ENCODE measurements at regions not wholly inside any gene's neighbourhood (a gene's known extent, or its start where the extent isn't known, plus 50 kb on each side); places are given as distances from the start of the nearest gene placed in this dataset.

DNA sequence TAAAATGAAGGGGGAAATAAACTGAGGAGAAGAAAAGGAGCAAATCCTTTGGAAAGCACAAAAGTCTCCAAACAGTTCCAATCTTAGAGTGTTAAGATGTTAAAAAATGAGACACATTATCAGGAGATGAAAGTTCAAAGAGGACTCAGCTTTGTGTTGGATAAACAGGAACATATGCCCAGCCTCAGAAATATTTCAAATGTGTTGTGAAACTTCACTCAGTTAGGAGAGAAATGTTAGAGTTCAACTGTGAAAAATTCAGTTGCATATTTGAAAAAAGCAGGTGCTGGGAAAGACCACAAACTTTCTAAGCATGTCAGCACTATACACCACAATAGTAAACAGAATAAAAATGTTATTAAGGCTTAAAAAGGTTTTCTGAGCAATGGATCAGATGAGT, 136.8 kb upstream of the PRKD1 start (continued):
- TF ChIP-seq, protein P1, sequence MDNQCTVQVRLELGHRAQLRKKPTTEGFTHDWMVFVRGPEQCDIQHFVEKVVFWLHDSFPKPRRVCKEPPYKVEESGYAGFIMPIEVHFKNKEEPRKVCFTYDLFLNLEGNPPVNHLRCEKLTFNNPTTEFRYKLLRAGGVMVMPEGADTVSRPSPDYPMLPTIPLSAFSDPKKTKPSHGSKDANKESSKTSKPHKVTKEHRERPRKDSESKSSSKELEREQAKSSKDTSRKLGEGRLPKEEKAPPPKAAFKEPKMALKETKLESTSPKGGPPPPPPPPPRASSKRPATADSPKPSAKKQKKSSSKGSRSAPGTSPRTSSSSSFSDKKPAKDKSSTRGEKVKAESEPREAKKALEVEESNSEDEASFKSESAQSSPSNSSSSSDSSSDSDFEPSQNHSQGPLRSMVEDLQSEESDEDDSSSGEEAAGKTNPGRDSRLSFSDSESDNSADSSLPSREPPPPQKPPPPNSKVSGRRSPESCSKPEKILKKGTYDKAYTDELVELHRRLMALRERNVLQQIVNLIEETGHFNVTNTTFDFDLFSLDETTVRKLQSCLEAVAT (IDR thresholded peaks at IDR 0.05), result no peak
- TF ChIP-seq, protein P2, sequence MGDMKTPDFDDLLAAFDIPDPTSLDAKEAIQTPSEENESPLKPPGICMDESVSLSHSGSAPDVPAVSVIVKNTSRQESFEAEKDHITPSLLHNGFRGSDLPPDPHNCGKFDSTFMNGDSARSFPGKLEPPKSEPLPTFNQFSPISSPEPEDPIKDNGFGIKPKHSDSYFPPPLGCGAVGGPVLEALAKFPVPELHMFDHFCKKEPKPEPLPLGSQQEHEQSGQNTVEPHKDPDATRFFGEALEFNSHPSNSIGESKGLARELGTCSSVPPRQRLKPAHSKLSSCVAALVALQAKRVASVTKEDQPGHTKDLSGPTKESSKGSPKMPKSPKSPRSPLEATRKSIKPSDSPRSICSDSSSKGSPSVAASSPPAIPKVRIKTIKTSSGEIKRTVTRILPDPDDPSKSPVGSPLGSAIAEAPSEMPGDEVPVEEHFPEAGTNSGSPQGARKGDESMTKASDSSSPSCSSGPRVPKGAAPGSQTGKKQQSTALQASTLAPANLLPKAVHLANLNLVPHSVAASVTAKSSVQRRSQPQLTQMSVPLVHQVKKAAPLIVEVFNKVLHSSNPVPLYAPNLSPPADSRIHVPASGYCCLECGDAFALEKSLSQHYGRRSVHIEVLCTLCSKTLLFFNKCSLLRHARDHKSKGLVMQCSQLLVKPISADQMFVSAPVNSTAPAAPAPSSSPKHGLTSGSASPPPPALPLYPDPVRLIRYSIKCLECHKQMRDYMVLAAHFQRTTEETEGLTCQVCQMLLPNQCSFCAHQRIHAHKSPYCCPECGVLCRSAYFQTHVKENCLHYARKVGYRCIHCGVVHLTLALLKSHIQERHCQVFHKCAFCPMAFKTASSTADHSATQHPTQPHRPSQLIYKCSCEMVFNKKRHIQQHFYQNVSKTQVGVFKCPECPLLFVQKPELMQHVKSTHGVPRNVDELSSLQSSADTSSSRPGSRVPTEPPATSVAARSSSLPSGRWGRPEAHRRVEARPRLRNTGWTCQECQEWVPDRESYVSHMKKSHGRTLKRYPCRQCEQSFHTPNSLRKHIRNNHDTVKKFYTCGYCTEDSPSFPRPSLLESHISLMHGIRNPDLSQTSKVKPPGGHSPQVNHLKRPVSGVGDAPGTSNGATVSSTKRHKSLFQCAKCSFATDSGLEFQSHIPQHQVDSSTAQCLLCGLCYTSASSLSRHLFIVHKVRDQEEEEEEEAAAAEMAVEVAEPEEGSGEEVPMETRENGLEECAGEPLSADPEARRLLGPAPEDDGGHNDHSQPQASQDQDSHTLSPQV (IDR thresholded peaks at IDR 0.05), result no peak
- no peak for TF ChIP-seq STAT1 (conservative IDR thresholded peaks at IDR 0.05)
- no peak for TF ChIP-seq RBBP5 (conservative IDR thresholded peaks at IDR 0.05)
- no peak for TF ChIP-seq ZZZ3 (IDR thresholded peaks at IDR 0.05; ENCODE audit: control insufficient read depth, insufficient read length, low read depth)
- no peak for TF ChIP-seq EZH2 (IDR thresholded peaks at IDR 0.05; ENCODE audit: borderline replicate concordance, control insufficient read depth, low read depth, low read length)
- TF ChIP-seq SMAD1 (IDR thresholded peaks at IDR 0.05; ENCODE audit: low read depth, partially characterized antibody), result no peak
- no peak for TF ChIP-seq CHD2 (IDR thresholded peaks at IDR 0.05; ENCODE audit: borderline replicate concordance, low read depth, low read length)

DNA sequence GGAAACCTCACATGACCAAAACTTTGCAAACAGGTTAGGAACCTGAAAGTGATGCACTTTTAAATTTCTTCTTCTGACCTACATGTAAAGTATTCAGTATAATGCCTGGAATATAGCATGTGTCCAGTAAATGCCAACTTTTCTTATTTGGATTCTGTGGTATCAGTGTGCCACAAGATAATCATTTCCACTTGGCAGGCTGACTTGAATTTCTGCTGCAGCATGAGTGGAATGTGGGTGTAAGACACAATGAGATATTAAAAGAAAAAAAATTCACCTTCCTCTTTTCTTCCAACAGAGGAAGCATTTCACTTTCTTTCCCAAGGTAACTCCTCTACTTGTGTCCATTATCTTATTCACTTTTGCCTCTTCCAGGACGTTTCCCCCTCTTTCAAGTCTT, 141.9 kb upstream of the PRKD1 start:
- no peak overlapping the region for H3K9ac ChIP-seq (ENCODE audit: control insufficient read depth, insufficient read depth, low read length)
- WGBS (ENCODE audit: insufficient coverage, insufficient replicate concordance, low lambda C conversion rate, missing lambda C conversion rate), result 5% methylated on average over 1 of the region's 1 CpG
- no peaks in the 10 kb centered on the region for H3K4me1 ChIP-seq (ENCODE audit: control insufficient read depth, insufficient read depth, low read length)
- H3K79me2 ChIP-seq (ENCODE audit: control insufficient read depth, insufficient read depth, low read length), result no peaks in the 10 kb centered on the region
- H2AFZ ChIP-seq (ENCODE audit: control insufficient read depth, low read depth, low read length), result no peak overlapping the region
- no peaks in the 10 kb centered on the region for H3K27me3 ChIP-seq (replicated peaks in 1 of 2; ENCODE audit: control insufficient read depth in 2 of 2, insufficient read depth in 2 of 2, low read length in 1 of 2)
- ChIA-PET SMC1A (ENCODE audit: uncharacterized antibody, unreplicated experiment) (no interaction called here), CTCF (no interaction called here), POLR2A (no interaction called here), RAD21 (ENCODE audit: unreplicated experiment) (no interaction called here)
- intact Hi-C loops (cut with micrococcal nuclease; ENCODE audit: unreplicated experiment) (no loop called here), in situ Hi-C loops (cut with MboI) (no loop called here)
- H3K4me3 ChIP-seq, result no peak overlapping the region
- H3K9me3 ChIP-seq (replicated peaks; ENCODE audit: control insufficient read depth, insufficient read depth, low read length), result no peaks in the 10 kb centered on the region; the same call in 2 of the 3 replicates
- ATAC-seq, result no peak
- H3K36me3 ChIP-seq (ENCODE audit: control insufficient read depth in 2 of 2, insufficient read depth in 2 of 2, low read length in 1 of 2), result no peaks in the 10 kb centered on the region
- H3K27ac ChIP-seq (ENCODE audit: control insufficient read depth, insufficient read depth), result no peak overlapping the region
- no peak for FAIRE-seq
- no peaks in the 10 kb centered on the region for H4K20me1 ChIP-seq (ENCODE audit: control insufficient read depth, insufficient read depth)
- no peak for DNase-seq (ENCODE audit: low read depth, low spot score)
- BruUV-seq (replicated peaks), result no TSS peak
- H3K4me2 ChIP-seq (ENCODE audit: control insufficient read depth, insufficient read depth), result no peak overlapping the region
- TF ChIP-seq, protein P3, sequence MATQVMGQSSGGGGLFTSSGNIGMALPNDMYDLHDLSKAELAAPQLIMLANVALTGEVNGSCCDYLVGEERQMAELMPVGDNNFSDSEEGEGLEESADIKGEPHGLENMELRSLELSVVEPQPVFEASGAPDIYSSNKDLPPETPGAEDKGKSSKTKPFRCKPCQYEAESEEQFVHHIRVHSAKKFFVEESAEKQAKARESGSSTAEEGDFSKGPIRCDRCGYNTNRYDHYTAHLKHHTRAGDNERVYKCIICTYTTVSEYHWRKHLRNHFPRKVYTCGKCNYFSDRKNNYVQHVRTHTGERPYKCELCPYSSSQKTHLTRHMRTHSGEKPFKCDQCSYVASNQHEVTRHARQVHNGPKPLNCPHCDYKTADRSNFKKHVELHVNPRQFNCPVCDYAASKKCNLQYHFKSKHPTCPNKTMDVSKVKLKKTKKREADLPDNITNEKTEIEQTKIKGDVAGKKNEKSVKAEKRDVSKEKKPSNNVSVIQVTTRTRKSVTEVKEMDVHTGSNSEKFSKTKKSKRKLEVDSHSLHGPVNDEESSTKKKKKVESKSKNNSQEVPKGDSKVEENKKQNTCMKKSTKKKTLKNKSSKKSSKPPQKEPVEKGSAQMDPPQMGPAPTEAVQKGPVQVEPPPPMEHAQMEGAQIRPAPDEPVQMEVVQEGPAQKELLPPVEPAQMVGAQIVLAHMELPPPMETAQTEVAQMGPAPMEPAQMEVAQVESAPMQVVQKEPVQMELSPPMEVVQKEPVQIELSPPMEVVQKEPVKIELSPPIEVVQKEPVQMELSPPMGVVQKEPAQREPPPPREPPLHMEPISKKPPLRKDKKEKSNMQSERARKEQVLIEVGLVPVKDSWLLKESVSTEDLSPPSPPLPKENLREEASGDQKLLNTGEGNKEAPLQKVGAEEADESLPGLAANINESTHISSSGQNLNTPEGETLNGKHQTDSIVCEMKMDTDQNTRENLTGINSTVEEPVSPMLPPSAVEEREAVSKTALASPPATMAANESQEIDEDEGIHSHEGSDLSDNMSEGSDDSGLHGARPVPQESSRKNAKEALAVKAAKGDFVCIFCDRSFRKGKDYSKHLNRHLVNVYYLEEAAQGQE (IDR thresholded peaks at IDR 0.05; ENCODE audit: low read depth, low read length), result no peak
- TF ChIP-seq, protein P4, sequence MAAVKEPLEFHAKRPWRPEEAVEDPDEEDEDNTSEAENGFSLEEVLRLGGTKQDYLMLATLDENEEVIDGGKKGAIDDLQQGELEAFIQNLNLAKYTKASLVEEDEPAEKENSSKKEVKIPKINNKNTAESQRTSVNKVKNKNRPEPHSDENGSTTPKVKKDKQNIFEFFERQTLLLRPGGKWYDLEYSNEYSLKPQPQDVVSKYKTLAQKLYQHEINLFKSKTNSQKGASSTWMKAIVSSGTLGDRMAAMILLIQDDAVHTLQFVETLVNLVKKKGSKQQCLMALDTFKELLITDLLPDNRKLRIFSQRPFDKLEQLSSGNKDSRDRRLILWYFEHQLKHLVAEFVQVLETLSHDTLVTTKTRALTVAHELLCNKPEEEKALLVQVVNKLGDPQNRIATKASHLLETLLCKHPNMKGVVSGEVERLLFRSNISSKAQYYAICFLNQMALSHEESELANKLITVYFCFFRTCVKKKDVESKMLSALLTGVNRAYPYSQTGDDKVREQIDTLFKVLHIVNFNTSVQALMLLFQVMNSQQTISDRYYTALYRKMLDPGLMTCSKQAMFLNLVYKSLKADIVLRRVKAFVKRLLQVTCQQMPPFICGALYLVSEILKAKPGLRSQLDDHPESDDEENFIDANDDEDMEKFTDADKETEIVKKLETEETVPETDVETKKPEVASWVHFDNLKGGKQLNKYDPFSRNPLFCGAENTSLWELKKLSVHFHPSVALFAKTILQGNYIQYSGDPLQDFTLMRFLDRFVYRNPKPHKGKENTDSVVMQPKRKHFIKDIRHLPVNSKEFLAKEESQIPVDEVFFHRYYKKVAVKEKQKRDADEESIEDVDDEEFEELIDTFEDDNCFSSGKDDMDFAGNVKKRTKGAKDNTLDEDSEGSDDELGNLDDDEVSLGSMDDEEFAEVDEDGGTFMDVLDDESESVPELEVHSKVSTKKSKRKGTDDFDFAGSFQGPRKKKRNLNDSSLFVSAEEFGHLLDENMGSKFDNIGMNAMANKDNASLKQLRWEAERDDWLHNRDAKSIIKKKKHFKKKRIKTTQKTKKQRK (IDR thresholded peaks at IDR 0.05; ENCODE audit: low read depth, low read length), result no peak

Data from GM12878 (cell line).